IPS DF 6.9 (cell line): ENCODE measurements at regions not wholly inside any gene's neighbourhood (a gene's known extent, or its start where the extent isn't known, plus 50 kb on each side); places are given as distances from the start of the nearest gene placed in this dataset.

ENCODE experiments used
- DNase-seq: peaks from one replicate; pipeline ENCODE4 v3.0.0-alpha.2; 2013; ENCODE audit warnings: low read depth, low spot score
- H3K27ac ChIP-seq: one replicate; pipeline ENCODE4 v1.5.1; 2013; ENCODE audit warnings: low read length, control low read depth
- H3K27me3 ChIP-seq: 2 replicates; pipeline ENCODE4 v1.6.1; 2013; ENCODE audit warnings: mild to moderate bottlenecking, low read length; ENCODE audit not compliant: control insufficient read depth, insufficient read depth
- H3K36me3 ChIP-seq: 2 replicates; pipeline ENCODE4 v1.6.1; 2013; ENCODE audit warnings: low read length; ENCODE audit not compliant: control insufficient read depth, insufficient read depth
- H3K4me1 ChIP-seq: 2 replicates; pipeline ENCODE4 v1.6.1; 2013; ENCODE audit warnings: low read length; ENCODE audit not compliant: control insufficient read depth, insufficient read depth
- H3K4me3 ChIP-seq: 2 replicates; pipeline ENCODE4 v1.5.1; 2013; ENCODE audit warnings: mild to moderate bottlenecking, low read length
- H3K9me3 ChIP-seq: 2 replicates; pipeline ENCODE4 v1.6.1; 2013; ENCODE audit warnings: low read length, inconsistent platforms; ENCODE audit not compliant: control insufficient read depth, insufficient read depth
- WGBS: extraction: QIAGEN DNeasy Blood & Tissue Kit; methylation state at CpG from one replicate; pipeline ENCODE4 v1.1.7; 2013; ENCODE audit warnings: mixed read lengths, missing lambda C conversion rate; ENCODE audit not compliant: insufficient read length, insufficient coverage; 5-methylcytosine and 5-hydroxymethylcytosine counted together

DNA sequence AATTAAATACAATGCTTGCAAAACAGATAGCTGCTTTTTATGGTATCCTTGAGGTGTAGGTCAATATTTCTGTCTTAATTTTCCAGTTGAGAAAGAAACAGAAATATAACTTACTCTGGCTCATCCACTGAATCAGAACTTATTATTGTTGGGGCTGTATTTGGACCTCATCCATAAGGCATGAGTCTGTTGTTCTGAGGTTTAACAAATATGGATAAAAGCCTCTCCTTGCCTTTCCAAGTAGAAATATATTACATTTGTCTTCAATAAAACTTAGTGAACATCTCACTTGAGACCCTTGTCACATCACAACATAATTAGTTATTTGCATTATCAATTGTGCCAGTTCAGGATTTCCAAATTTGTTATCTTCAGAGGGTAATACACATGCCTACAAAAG lies 525.8 kb downstream of the AGTPBP1 start:
- DNase-seq: no peak
- H3K27me3 ChIP-seq: no peaks in the 10 kb centered on the region
- H3K27ac ChIP-seq: no peak overlapping the region

DNA sequence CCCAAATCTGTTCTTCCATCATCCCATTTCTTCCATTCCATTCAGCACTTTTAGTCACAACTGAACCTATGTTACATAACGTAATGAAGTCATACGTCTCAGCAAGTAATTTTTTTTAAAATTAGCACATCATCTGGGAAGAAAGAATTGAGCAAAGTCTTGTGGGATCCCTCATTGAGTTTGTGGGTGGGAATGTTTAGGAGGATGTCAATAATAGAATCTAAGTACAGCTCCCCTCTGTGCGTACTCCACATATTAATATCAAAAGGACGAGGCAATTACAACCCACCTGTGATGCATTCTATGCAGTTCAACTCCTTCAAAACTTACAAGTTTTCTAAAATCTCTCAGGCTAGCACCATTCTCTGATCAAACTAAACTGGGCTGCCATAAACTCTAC lies 526.3 kb downstream of the AGTPBP1 start:
- no CpG with 5 or more reads among the region's 4 CpGs for WGBS
- H3K9me3 ChIP-seq: no peaks in the 10 kb centered on the region
- no peak overlapping the region for H3K27ac ChIP-seq
- no peaks in the 10 kb centered on the region for H3K36me3 ChIP-seq
- no peak for DNase-seq
- H3K27me3 ChIP-seq: no peaks in the 10 kb centered on the region
- no peak overlapping the region for H3K4me3 ChIP-seq
- peaks cover 5% of the 10 kb centered on the region; the same call in 1 of the 2 replicates for H3K4me1 ChIP-seq

More for the DNA sequence above, 525.8 kb downstream of the AGTPBP1 start:
- H3K9me3 ChIP-seq: no peaks in the 10 kb centered on the region
- H3K36me3 ChIP-seq: no peaks in the 10 kb centered on the region
- no peak overlapping the region for H3K4me3 ChIP-seq
- peaks cover 5% of the 10 kb centered on the region; the same call in 1 of the 2 replicates for H3K4me1 ChIP-seq

DNA sequence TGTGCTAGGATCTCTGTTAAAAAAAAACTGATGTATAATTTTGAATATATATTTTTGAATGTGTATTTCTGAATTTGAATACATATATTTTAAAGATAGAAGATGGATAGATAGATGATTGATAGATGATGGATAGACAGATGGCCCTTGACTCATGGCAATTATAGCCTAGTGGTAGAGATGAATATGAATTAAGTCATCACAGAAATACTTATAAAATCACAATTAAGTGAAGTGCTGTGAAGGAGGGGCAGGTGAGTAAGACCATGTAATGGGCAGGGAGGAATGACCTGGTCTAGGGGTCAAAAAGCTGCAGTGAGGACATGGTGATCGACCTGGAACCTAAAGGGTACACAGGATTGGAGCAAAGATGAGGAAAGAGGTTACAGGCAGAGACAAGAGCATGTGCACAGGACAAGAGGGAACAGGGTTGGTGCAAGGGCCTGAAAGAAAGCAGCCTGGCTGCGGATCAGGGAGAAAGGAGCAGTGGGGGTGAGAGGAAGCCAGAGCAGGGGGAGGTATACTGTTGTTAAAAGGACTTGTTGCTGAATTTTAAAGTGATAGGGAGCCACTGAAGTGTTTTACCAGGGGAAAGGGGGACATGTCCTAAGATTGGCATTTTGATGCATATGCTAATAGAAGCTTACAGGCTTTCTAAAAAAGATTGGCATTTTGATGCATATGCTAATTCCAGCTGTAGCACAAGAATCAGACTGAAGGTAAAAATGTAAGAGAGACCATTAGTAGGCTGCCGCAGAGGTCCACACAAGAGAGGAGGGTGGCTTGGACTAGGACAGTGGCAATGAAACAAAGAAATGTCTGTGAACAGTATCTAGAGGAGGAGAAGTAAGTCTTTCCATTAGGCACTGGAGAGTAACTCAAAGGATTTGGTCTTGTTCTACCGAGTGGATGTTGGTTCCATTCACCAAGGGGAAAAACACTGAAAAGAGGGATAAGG lies 527.8 kb downstream of the AGTPBP1 start:
- no CpG with 5 or more reads among the region's 4 CpGs for WGBS
- Histone ChIP-seq H3K4me3 (no peak overlapping the region), H3K36me3 (no peaks in the 10 kb centered on the region), H3K27me3 (no peaks in the 10 kb centered on the region), H3K9me3 (no peaks in the 10 kb centered on the region), H3K4me1 (peaks cover 5% of the 10 kb centered on the region; the same call in 1 of the 2 replicates), H3K27ac (no peak overlapping the region)
- peak; percentile 13 for DNase-seq

GRCh38 chr9:85212887-85213286 lies 528.9 kb downstream of the AGTPBP1 start:
- Histone ChIP-seq H3K36me3 (no peaks in the 10 kb centered on the region), H3K27me3 (no peaks in the 10 kb centered on the region), H3K4me1 (peaks cover 5% of the 10 kb centered on the region; the same call in 1 of the 2 replicates), H3K9me3 (no peaks in the 10 kb centered on the region), H3K27ac (no peak overlapping the region), H3K4me3 (no peak overlapping the region)
- no CpG with 5 or more reads among the region's 2 CpGs for WGBS
- DNase-seq: no peak

DNA sequence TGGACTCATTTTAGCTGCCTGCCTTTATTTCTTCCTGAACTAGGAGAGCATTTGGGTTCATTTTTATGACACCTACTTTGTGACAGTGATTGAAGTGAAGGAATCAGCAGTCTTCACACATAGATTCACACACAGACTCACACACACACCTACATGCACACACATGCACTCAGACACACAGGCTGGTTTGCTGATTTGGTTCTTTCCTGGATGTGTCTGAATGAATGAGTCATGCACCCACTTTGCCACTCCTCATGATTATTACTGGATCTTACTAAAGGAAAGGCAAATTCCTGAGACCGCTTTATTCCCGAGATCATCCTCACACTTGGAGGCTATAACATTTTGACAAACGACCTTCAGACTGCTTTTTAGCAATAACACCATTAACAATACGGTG lies 529.5 kb downstream of the AGTPBP1 start:
- no peak overlapping the region for H3K4me3 ChIP-seq

GRCh38 chr9:85208666-85209065 lies 533.1 kb downstream of the AGTPBP1 start:
- no peak for DNase-seq
- Histone ChIP-seq H3K27ac (no peak overlapping the region), H3K36me3 (no peaks in the 10 kb centered on the region), H3K4me3 (no peak overlapping the region), H3K4me1 (peaks cover 2% of the 10 kb centered on the region; the same call in 1 of the 2 replicates), H3K27me3 (no peaks in the 10 kb centered on the region), H3K9me3 (no peaks in the 10 kb centered on the region)
- WGBS: no CpG with 5 or more reads among the region's 1 CpG

More for the DNA sequence above, 529.5 kb downstream of the AGTPBP1 start:
- DNase-seq: no peak
- Histone ChIP-seq H3K27me3 (no peaks in the 10 kb centered on the region), H3K27ac (no peak overlapping the region), H3K4me1 (peaks cover 5% of the 10 kb centered on the region; the same call in 1 of the 2 replicates), H3K36me3 (no peaks in the 10 kb centered on the region), H3K9me3 (no peaks in the 10 kb centered on the region)
- no CpG with 5 or more reads among the region's 4 CpGs for WGBS

DNA sequence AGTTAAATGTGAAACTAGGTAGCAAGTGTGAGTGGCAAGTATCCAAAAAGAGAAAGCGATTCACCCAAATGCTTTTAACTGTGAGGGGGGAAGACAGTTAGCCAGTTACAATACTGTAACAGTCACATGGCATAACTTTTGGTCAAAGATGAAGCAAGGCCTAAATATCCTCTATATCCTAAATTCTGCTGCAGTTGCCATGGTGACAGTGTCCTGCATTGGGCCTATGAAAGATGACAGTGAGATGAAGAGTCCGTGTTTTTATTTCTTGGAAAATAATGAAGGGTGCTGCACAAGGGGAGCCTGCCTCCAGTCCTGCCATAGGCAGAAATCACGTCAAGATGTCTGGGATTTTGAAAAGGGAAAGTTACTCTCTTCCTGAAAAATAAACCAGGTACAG lies 534.6 kb downstream of the NTRK2 start:
- Histone ChIP-seq H3K36me3 (no peaks in the 10 kb centered on the region), H3K27me3 (no peaks in the 10 kb centered on the region), H3K4me3 (no peak overlapping the region), H3K4me1 (no peaks in the 10 kb centered on the region), H3K9me3 (no peaks in the 10 kb centered on the region), H3K27ac (no peak overlapping the region)
- no peak for DNase-seq
- no CpG with 5 or more reads among the region's 3 CpGs for whole genome bisulfite sequencing

DNA sequence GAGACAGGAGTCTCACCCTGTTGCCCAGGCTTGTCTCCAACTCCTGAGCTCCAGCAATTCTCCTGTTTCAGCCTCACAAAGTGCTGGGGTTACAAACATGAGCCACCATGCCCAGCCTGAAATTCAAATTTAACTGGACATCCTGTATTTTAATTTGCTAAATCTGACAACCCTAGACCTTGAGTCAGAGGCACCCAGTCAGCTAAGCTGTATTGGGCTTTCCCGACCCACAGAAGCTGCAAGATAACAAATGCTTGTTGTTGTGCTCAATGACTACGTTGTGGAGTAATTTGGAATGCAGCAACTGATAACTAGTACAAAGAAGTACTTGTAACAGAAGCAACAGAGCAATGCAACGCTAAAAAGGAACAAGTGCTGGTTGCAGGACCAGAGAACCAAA lies 533.1 kb downstream of the NTRK2 start:
- H3K4me3 ChIP-seq: no peak overlapping the region
- DNase-seq: no peak
- no CpG with 5 or more reads among the region's 3 CpGs for WGBS
- H3K4me1 ChIP-seq: no peaks in the 10 kb centered on the region
- H3K27ac ChIP-seq: no peak overlapping the region
- no peaks in the 10 kb centered on the region for H3K27me3 ChIP-seq
- no peaks in the 10 kb centered on the region for H3K9me3 ChIP-seq
- H3K36me3 ChIP-seq: no peaks in the 10 kb centered on the region

DNA sequence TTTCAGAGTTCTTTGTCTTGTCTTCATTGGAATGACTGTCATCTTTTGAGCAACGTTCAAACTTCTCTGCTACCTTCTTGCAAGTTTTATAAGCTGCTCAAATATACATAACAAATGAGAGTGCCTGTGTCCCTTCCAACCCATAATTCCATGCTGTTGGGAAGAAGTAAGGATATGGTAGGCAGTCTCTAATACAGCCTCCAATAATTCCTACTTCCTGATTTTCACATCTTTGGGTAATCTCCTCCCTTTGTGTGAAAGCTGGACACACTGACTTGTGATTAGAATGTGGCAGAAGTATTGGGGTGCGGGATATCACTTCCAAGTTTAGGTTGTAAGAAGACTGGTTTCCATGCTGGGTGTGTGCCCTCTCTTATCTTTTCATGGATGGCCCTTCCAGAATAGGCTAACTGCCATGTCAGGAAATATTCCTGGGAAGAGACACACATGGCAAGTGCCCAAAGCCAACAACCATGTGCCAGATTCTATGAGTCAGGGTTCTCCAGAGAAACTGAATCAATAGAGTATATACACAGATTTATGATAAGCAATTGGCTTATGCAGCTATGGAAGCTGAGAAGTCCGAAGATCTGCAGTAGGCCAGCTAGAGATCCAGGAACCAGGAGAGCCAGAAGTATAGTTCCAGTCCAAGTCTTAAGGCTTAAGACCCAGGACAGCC lies 531.3 kb downstream of the NTRK2 start:
- no CpG with 5 or more reads among the region's 3 CpGs for WGBS
- Histone ChIP-seq H3K27ac (no peak overlapping the region), H3K36me3 (no peaks in the 10 kb centered on the region), H3K4me3 (no peak overlapping the region), H3K4me1 (no peaks in the 10 kb centered on the region), H3K27me3 (no peaks in the 10 kb centered on the region), H3K9me3 (no peaks in the 10 kb centered on the region)
- DNase-seq: no peak

DNA sequence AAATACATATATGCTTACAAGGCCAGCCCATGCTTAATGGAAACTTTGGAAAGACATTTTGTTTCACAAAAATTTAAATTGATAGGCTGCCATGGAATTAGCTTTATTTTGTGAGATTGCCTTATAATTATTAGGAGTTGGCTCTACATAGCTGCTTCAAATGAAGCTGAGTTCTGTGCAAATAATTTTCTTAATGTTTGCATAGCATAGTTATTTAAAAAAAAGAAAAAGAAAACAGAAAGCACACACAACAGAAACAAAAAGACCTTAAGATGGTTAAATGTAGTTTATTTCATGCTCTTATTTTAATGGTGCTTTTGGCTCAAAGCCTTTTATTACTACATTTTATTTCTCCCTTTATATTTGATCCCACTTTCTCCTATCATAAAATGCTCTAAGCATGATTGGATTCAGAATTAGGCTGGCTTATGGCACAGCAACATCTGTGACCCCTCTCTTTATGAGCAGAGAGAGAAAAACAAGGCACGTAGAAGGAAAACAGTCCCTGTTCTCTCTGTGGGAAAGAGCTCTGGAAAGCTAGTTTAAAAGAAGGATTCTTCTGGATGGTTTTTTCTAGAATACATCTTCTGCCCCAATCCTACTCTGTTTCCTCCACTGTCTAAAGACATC lies 530.5 kb downstream of the NTRK2 start:
- no peaks in the 10 kb centered on the region for H3K27me3 ChIP-seq
- no peak overlapping the region for H3K4me3 ChIP-seq
- H3K36me3 ChIP-seq: no peaks in the 10 kb centered on the region
- no peaks in the 10 kb centered on the region for H3K9me3 ChIP-seq
- H3K4me1 ChIP-seq: no peaks in the 10 kb centered on the region
- no peak overlapping the region for H3K27ac ChIP-seq
- no peak for DNase-seq
- no CpG with 5 or more reads among the region's 1 CpG for WGBS
